ENCODE measurements at regions not wholly inside any gene's neighbourhood (a gene's known extent, or its start where the extent isn't known, plus 50 kb on each side); places are given as distances from the start of the nearest gene placed in this dataset.
"Not testable (repeated sequence)": the region's sequence is repeated elsewhere in the genome, so short reads cannot be mapped to it uniquely, and the experiment has no call there.

GRCh38 chr17:73851091-73851490 lies 206.8 kb upstream of the SDK2 start:
- DNase-seq (ENCODE audit: low read depth) = no peak

- DNase-seq (ENCODE audit: low read depth) = no peak
Observed at GRCh38 chr17:73851921-73852320, 207.7 kb upstream of the SDK2 start.

- no peak for DNase-seq (ENCODE audit: low read depth)
Observed at GRCh38 chr17:73855720-73856333, 211.6 kb upstream of the SDK2 start.

- no peak for DNase-seq (ENCODE audit: low read depth)
Observed at GRCh38 chr17:73856556-73856955, 212.3 kb upstream of the SDK2 start.

- not testable (repeated sequence) for DNase-seq (ENCODE audit: low read depth)
Observed at GRCh38 chr17:73859439-73860008, 215.3 kb upstream of the SDK2 start.

- DNase-seq (ENCODE audit: low read depth) = no peak
Observed at GRCh38 chr17:73861543-73861942, 217.3 kb upstream of the SDK2 start.

- no peak for DNase-seq (ENCODE audit: low read depth)
Observed at GRCh38 chr17:73863761-73864535, 219.7 kb upstream of the SDK2 start.

- no peak for DNase-seq (ENCODE audit: low read depth)
Observed at GRCh38 chr17:73865831-73866230, 221.6 kb upstream of the SDK2 start.

- DNase-seq (ENCODE audit: low read depth) = no peak
Observed at GRCh38 chr17:73867056-73867455, 222.8 kb upstream of the SDK2 start.

- DNase-seq (ENCODE audit: low read depth) = no peak
Observed at GRCh38 chr17:73870068-73870467, 225.8 kb upstream of the SDK2 start.

GRCh38 chr17:73870473-73870872 lies 226.2 kb upstream of the SDK2 start:
- DNase-seq (ENCODE audit: low read depth) = no peak

GRCh38 chr17:73872816-73873215 lies 228.6 kb upstream of the SDK2 start:
- no peak for DNase-seq (ENCODE audit: low read depth)

- no peak for DNase-seq (ENCODE audit: low read depth)
Observed at GRCh38 chr17:73874008-73874720, 229.9 kb upstream of the SDK2 start.

- no peak for DNase-seq (ENCODE audit: low read depth)
Observed at GRCh38 chr17:73875346-73875745, 231.1 kb upstream of the SDK2 start.

- no peak for DNase-seq (ENCODE audit: low read depth)
Observed at GRCh38 chr17:73877962-73878361, 233.7 kb upstream of the SDK2 start.

- no peak for DNase-seq (ENCODE audit: low read depth)
Observed at GRCh38 chr17:73878923-73879322, 234.7 kb upstream of the SDK2 start.

GRCh38 chr17:73879987-73880386 lies 235.7 kb upstream of the SDK2 start:
- DNase-seq (ENCODE audit: low read depth) = no peak

- DNase-seq (ENCODE audit: low read depth) = no peak
Observed at GRCh38 chr17:73882590-73882989, 238.3 kb upstream of the SDK2 start.

GRCh38 chr17:73883175-73883574 lies 238.9 kb upstream of the SDK2 start:
- no peak for DNase-seq (ENCODE audit: low read depth)

- no peak for DNase-seq (ENCODE audit: low read depth)
Observed at GRCh38 chr17:73887739-73888138, 243.5 kb upstream of the SDK2 start.

GRCh38 chr17:73888862-73889261 lies 244.6 kb upstream of the SDK2 start:
- DNase-seq (ENCODE audit: low read depth) = no peak

GRCh38 chr17:73889439-73889838 lies 245.2 kb upstream of the SDK2 start:
- DNase-seq (ENCODE audit: low read depth) = no peak

Data from GM04503 (cell line).